Activated B cell treated with CpG ODN at 0.5 μM for 24 hours (primary cell): ENCODE measurements at regions not wholly inside any gene's neighbourhood (a gene's known extent, or its start where the extent isn't known, plus 50 kb on each side); places are given as distances from the start of the nearest gene placed in this dataset.
"Not testable (repeated sequence)": the region's sequence is repeated elsewhere in the genome, so short reads cannot be mapped to it uniquely, and the experiment has no call there.

ENCODE experiments used
- ATAC-seq: fragments of 200-7000 bp; cut with Tn5 transposase; one replicate; pipeline ENCODE4 v1.10.0; 2021; ENCODE audit warnings: low read depth, mild to moderate bottlenecking, moderate library complexity
- CTCF ChIA-PET: fragments of 350-600 bp; sonication (Branson Sonifier 250); formaldehyde crosslinking; loops from one replicate; lab custom pipeline; 2021; ENCODE audit warnings: antibody characterized with exemption; lab: Charles Lee
- POLR2A ChIA-PET: fragments of 350-600 bp; sonication (Branson Sonifier 250); formaldehyde crosslinking; loops from one replicate; lab custom pipeline; 2021; ENCODE audit warnings: antibody characterized with exemption; lab: Charles Lee
- DNase-seq: peaks from one replicate; pipeline ENCODE4 v3.0.0; 2022
- H3K27ac Mint-ChIP-seq: one replicate; pipeline ENCODE4 v1.8.0; 2020; ENCODE audit warnings: mixed read lengths
- H3K27me3 Mint-ChIP-seq: one replicate; pipeline ENCODE4 v1.8.0; 2021; ENCODE audit warnings: mixed read lengths
- H3K36me3 Mint-ChIP-seq: one replicate; pipeline ENCODE4 v1.8.0; 2021; ENCODE audit warnings: low read depth, mixed read lengths
- H3K4me1 Mint-ChIP-seq: one replicate; pipeline ENCODE4 v1.8.0; 2021; ENCODE audit warnings: mixed read lengths
- H3K4me3 Mint-ChIP-seq: one replicate; pipeline ENCODE4 v1.8.0; 2020; ENCODE audit warnings: mild to moderate bottlenecking, mixed read lengths
- H3K9me3 Mint-ChIP-seq: one replicate; pipeline ENCODE4 v1.8.0; 2020; ENCODE audit warnings: mixed read lengths
- CTCF ChIP-seq: fragments of 200-600 bp; IDR thresholded peaks from one replicate; pipeline ENCODE4 v1.8.0; 2022; ENCODE audit warnings: antibody characterized with exemption, mild to moderate bottlenecking
- intact Hi-C: fragments of 100-400 bp; cut with micrococcal nuclease; formaldehyde crosslinking; loops from one replicate; pipeline ENCODE4 v1.15.1; 2024

GRCh38 chr2:67898595-67898994 lies 164.2 kb downstream of the C1D start:
- no peaks in the 10 kb centered on the region for H3K36me3 Mint-ChIP-seq
- intact Hi-C loops, result no loop called here
- H3K27me3 Mint-ChIP-seq, result peaks cover 1% of the 10 kb centered on the region
- H3K4me3 Mint-ChIP-seq, result no peak overlapping the region
- H3K9me3 Mint-ChIP-seq, result no peaks in the 10 kb centered on the region
- H3K4me1 Mint-ChIP-seq, result no peaks in the 10 kb centered on the region
- no peak for TF ChIP-seq CTCF
- ChIA-PET POLR2A (no interaction called here), CTCF (no interaction called here)
- DNase-seq, result no peak
- H3K27ac Mint-ChIP-seq, result no peak overlapping the region
- no peak for ATAC-seq

DNA sequence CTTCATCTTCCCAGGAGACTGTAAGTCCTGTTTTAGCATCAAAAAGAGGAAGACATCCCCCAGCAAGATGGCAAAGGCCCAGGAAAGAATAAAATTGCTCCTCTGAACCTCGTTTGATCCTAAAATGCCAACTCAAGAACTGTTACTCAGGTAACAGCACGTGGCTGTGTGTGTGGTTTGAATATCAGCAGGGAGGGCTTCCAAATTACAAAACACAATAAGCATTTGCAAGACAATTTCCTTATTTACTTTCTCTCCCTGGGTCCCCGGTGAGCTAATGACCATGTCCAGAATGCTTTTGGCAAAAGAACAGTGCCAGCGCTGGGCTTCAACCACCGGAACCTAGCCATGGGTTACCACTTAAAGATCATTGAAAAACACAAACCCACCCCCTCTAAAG lies 163.6 kb downstream of the C1D start:
- H3K27me3 Mint-ChIP-seq, result peaks cover 1% of the 10 kb centered on the region
- CTCF ChIA-PET, result no interaction called here
- no peaks in the 10 kb centered on the region for H3K9me3 Mint-ChIP-seq
- H3K36me3 Mint-ChIP-seq, result no peaks in the 10 kb centered on the region
- ATAC-seq (no peak), DNase-seq (no peak)
- H3K4me1 Mint-ChIP-seq, result no peaks in the 10 kb centered on the region
- H3K27ac Mint-ChIP-seq, result no peak overlapping the region
- TF ChIP-seq CTCF, result no peak
- intact Hi-C loops, result no loop called here
- POLR2A ChIA-PET, result no interaction called here
- H3K4me3 Mint-ChIP-seq, result no peak overlapping the region

DNA sequence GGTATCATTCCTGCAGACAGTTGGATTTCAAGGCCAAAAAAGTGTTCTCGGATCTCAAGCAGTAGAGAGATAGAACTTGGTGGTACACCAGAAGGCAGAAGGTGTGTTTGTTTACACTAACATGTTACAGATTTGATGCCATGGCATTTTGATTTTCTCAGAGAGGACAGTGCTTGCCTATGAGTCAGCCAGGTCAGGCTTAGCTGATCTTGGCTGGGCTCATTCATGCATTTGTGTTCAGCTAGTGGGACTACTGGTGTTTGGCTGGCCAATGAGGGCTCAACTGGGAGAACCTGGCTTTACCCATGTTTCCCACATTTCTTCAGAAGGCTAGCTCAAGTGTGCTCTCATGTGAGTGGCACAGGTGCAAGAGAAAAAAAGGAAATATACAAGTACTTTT lies 162.0 kb downstream of the C1D start:
- Mint-ChIP-seq H3K4me1 (no peaks in the 10 kb centered on the region), H3K9me3 (no peaks in the 10 kb centered on the region), H3K4me3 (no peak overlapping the region), H3K27ac (no peak overlapping the region), H3K36me3 (no peaks in the 10 kb centered on the region), H3K27me3 (peaks cover 1% of the 10 kb centered on the region)
- intact Hi-C loops, result no loop called here
- DNase-seq (no peak), ATAC-seq (no peak)
- no peak for TF ChIP-seq CTCF
- CTCF ChIA-PET, result no interaction called here
- POLR2A ChIA-PET, result no interaction called here

- no peaks in the 10 kb centered on the region for H3K9me3 Mint-ChIP-seq
- intact Hi-C loops, result no loop called here
- no peak for ATAC-seq
- H3K27me3 Mint-ChIP-seq, result peaks cover 1% of the 10 kb centered on the region
- POLR2A ChIA-PET, result no interaction called here
- H3K4me1 Mint-ChIP-seq, result no peaks in the 10 kb centered on the region
- no peak for TF ChIP-seq CTCF
- no peak overlapping the region for H3K4me3 Mint-ChIP-seq
- no peaks in the 10 kb centered on the region for H3K36me3 Mint-ChIP-seq
- H3K27ac Mint-ChIP-seq, result no peak overlapping the region
- CTCF ChIA-PET, result no interaction called here
- no peak for DNase-seq
Measured at GRCh38 chr2:67904566-67904965, 158.2 kb downstream of the C1D start.

- no peak for TF ChIP-seq CTCF
- peaks cover 1% of the 10 kb centered on the region for H3K27me3 Mint-ChIP-seq
- DNase-seq (no peak), ATAC-seq (no peak)
- no peaks in the 10 kb centered on the region for H3K36me3 Mint-ChIP-seq
- POLR2A ChIA-PET, result no interaction called here
- intact Hi-C loops, result no loop called here
- no peaks in the 10 kb centered on the region for H3K4me1 Mint-ChIP-seq
- CTCF ChIA-PET, result no interaction called here
- H3K27ac Mint-ChIP-seq, result no peak overlapping the region
- no peaks in the 10 kb centered on the region for H3K9me3 Mint-ChIP-seq
- H3K4me3 Mint-ChIP-seq, result no peak overlapping the region
Measured at GRCh38 chr2:67904966-67905365, 157.8 kb downstream of the C1D start.

GRCh38 chr2:67906547-67906946 lies 156.3 kb downstream of the C1D start:
- H3K9me3 Mint-ChIP-seq, ATAC-seq, H3K4me1 Mint-ChIP-seq, H3K36me3 Mint-ChIP-seq, H3K27ac Mint-ChIP-seq, H3K4me3 Mint-ChIP-seq, CTCF ChIA-PET, intact Hi-C loops, DNase-seq, POLR2A ChIA-PET, H3K27me3 Mint-ChIP-seq: not testable (repeated sequence)
